Spleen (tissue), 7 donors: ENCODE measurements at regions not wholly inside any gene's neighbourhood (a gene's known extent, or its start where the extent isn't known, plus 50 kb on each side); places are given as distances from the start of the nearest gene placed in this dataset.

Experiments used
- POLR2A ChIP-seq, 3 donors: fragments of 450-650 bp; IDR thresholded peaks; one replicate each; pipeline ENCODE4 v1.5.1; 2017; ENCODE audit warnings: antibody characterized with exemption in 3 of 3, mild to moderate bottlenecking in 1 of 3
- POLR2AphosphoS5 ChIP-seq, 3 donors: sonication (generic); formaldehyde crosslinking; IDR thresholded peaks; one replicate each; pipeline ENCODE4 v1.5.1; 2017; ENCODE audit warnings: antibody characterized with exemption in 3 of 3
- TF ChIP-seq, protein P1 (sequence below), 11 experiments: fragments of 200-600 bp in 7 of 11; fragments of 450-650 bp in 4 of 11; sonication (generic) in 4 of 11; IDR thresholded peaks in 8 of 11; conservative IDR thresholded peaks in 3 of 11; 1 replicate in 7 of 11; 2 replicates in 4 of 11; pipeline versions ENCODE4 v1.4.0 to v1.8.0; 2016 to 2021; ENCODE audit warnings: antibody characterized with exemption in 11 of 11, inconsistent platforms in 4 of 11, mild to moderate bottlenecking in 1 of 11
- donor health status: DM: no; HTN: no; CAD: no; lungs with moderate emphysema.
- donor health status: DM: no; HTN: no; CAD: no.
- donor health status: DM: no; HTN: no; CAD: no.

DNA sequence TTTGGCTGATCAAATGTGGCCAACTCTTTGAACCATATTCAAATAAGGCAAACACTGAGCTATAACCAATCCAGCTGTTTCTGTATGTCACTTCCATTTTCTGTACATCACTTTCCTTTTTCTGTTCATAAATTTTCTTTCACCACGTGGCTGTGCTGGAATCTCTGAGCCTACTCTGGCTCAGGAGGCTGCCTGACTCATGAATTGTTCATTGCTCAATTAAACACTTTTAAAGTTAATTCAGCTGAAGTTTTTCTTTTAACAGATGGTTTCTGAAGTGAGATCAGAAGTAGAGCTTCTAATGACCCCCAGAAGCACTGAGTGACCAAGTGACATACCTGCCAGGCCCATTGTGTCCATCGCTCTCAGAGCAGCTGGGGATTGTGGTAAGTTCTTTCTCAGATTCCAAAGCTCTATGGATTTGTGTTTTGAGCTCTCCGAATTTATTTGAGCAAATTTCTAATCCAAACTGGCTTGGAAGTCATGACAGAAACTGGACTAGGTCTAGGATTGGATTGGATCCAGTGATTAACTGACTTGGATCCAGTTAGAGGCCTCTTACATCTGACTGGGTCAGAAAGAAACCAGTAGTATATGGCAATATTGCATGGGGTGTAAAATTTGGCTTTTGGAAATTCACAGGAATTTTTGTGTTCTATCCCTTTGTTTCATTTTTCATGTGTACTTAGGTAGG, 121.2 kb upstream of the BANK1 start:
- TF ChIP-seq, protein P1, sequence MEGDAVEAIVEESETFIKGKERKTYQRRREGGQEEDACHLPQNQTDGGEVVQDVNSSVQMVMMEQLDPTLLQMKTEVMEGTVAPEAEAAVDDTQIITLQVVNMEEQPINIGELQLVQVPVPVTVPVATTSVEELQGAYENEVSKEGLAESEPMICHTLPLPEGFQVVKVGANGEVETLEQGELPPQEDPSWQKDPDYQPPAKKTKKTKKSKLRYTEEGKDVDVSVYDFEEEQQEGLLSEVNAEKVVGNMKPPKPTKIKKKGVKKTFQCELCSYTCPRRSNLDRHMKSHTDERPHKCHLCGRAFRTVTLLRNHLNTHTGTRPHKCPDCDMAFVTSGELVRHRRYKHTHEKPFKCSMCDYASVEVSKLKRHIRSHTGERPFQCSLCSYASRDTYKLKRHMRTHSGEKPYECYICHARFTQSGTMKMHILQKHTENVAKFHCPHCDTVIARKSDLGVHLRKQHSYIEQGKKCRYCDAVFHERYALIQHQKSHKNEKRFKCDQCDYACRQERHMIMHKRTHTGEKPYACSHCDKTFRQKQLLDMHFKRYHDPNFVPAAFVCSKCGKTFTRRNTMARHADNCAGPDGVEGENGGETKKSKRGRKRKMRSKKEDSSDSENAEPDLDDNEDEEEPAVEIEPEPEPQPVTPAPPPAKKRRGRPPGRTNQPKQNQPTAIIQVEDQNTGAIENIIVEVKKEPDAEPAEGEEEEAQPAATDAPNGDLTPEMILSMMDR (IDR thresholded peaks at IDR 0.05 in 8 of 11, conservative IDR thresholded peaks at IDR 0.05 in 3 of 11), result no peak
- TF ChIP-seq POLR2AphosphoS5 (IDR thresholded peaks at IDR 0.05) (no peak), POLR2A (IDR thresholded peaks at IDR 0.05) (no peak)
